ENCODE measurements at regions not wholly inside any gene's neighbourhood (a gene's known extent, or its start where the extent isn't known, plus 50 kb on each side); places are given as distances from the start of the nearest gene placed in this dataset.

DNA sequence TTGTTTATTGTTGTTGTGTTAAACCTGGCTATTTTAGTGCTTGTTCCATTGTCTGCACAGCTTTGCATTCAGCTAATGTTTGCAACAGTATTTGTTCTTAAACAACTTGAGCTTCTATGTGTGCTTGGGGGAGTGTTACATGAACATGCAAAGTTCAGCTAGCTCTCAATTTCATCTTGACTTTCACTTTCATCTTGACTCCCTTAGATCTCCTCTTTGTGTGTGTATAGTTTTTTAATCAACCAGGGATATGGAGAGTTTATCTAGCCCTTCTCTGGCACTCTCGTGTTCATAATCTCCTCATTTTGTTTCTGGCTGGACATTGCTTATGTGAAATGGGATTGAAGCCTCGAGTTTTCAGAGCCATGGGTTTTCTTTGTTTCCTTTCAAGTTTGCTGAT is 212.4 kb upstream of the ZBTB20 start:
- peaks cover 5 to 12% of the 10 kb centered on the region in 2 donors for H3K4me1 ChIP-seq (ENCODE audit: control insufficient read depth in 1 of 2, low read depth in 2 of 2)
- H3K9me3 ChIP-seq: no peaks in the 10 kb centered on the region
- H3K4me3 ChIP-seq: peak overlapping the region; percentile 36
- DNase-seq (ENCODE audit: low spot score): no peak
- ATAC-seq (ENCODE audit: insufficient number of reproducible peaks, low FRiP score, low read depth): no peak
- TF ChIP-seq, protein P1, sequence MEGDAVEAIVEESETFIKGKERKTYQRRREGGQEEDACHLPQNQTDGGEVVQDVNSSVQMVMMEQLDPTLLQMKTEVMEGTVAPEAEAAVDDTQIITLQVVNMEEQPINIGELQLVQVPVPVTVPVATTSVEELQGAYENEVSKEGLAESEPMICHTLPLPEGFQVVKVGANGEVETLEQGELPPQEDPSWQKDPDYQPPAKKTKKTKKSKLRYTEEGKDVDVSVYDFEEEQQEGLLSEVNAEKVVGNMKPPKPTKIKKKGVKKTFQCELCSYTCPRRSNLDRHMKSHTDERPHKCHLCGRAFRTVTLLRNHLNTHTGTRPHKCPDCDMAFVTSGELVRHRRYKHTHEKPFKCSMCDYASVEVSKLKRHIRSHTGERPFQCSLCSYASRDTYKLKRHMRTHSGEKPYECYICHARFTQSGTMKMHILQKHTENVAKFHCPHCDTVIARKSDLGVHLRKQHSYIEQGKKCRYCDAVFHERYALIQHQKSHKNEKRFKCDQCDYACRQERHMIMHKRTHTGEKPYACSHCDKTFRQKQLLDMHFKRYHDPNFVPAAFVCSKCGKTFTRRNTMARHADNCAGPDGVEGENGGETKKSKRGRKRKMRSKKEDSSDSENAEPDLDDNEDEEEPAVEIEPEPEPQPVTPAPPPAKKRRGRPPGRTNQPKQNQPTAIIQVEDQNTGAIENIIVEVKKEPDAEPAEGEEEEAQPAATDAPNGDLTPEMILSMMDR (IDR thresholded peaks at IDR 0.05): no peak
- no peaks in the 10 kb centered on the region for H3K36me3 ChIP-seq
- no peak overlapping the region for H3K27ac ChIP-seq
- H3K27me3 ChIP-seq (replicated peaks; ENCODE audit: insufficient read depth): no peaks in the 10 kb centered on the region

DNA sequence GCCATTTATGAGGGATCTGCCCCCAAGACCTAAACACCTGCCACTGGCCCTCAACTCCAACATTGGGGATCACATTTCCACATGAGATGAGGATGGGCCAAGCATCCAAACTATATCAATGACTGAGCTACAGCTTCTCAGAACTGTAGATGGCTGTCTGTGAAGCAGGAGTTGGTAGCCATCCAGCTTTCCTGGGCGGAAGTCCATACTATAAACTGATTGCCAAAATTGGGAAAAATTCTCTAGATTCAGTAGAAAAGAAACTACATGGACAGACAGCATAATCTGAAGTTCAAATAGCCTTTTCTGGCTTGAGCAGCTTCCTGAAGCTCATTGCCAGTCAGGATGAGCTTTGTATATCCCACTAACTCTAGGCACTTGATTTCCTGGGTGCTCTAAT is 214.7 kb upstream of the ZBTB20 start:
- Histone ChIP-seq H3K27ac (no peak overlapping the region), H3K36me3 (no peaks in the 10 kb centered on the region), H3K4me3 (no peak overlapping the region), H3K27me3 (replicated peaks; ENCODE audit: insufficient read depth) (no peaks in the 10 kb centered on the region), H3K9me3 (no peaks in the 10 kb centered on the region), H3K4me1 (ENCODE audit: control insufficient read depth in 1 of 2, low read depth in 2 of 2) (peaks cover 5 to 12% of the 10 kb centered on the region in 2 donors)
- DNase-seq (ENCODE audit: low spot score) (no peak), ATAC-seq (ENCODE audit: insufficient number of reproducible peaks, low FRiP score, low read depth) (no peak)
- TF ChIP-seq, protein P1 (IDR thresholded peaks at IDR 0.05): no peak

DNA sequence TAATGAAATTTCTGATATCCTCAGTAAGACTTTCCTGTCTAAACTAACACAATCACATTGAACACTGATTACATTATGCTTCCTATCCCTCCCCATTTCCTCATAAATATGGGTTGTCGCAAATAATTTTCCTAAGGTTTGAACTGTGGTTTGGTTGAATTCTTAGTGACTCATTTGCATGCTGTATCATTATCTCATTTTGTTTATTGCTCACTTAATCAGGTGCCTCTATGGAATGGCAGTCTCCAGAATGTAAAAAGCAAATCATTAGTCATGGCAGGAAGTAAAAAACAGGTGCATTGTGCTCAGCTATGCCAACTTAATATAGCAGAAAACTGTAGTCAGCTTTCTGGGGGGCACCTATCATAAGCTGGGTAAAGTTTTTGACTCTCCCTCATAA is 216.0 kb upstream of the ZBTB20 start:
- Histone ChIP-seq H3K27me3 (replicated peaks; ENCODE audit: insufficient read depth) (no peaks in the 10 kb centered on the region), H3K4me3 (no peak overlapping the region), H3K36me3 (no peaks in the 10 kb centered on the region), H3K9me3 (no peaks in the 10 kb centered on the region), H3K4me1 (ENCODE audit: control insufficient read depth in 1 of 2, low read depth in 2 of 2) (peaks cover 5 to 12% of the 10 kb centered on the region in 2 donors), H3K27ac (no peak overlapping the region)
- TF ChIP-seq, protein P1 (IDR thresholded peaks at IDR 0.05): no peak
- no peak for DNase-seq (ENCODE audit: low spot score)
- no peak for ATAC-seq (ENCODE audit: insufficient number of reproducible peaks, low FRiP score, low read depth)

DNA sequence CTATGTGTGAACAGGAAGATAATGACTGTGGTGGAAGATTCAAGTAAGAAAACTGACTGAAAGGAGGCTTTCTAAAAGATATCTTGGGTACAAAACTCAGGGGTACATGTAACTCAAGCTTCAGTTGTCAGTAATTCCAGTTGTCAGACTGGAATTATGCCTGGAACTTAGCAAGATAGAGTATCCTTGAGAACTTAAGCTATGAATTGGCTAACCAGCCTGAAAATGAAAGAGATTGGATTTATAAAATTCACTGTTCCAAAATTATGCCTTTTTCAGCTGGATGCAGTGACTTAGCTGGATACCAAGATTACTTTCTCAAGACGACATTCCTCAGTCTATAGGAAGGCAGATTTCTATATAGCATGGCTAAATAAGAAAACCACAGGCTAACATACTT is 221.9 kb upstream of the ZBTB20 start:
- Histone ChIP-seq H3K27ac (no peak overlapping the region), H3K4me1 (ENCODE audit: control insufficient read depth in 1 of 2, low read depth in 2 of 2) (no peaks in the 10 kb centered on the region), H3K4me3 (no peak overlapping the region), H3K9me3 (no peaks in the 10 kb centered on the region), H3K36me3 (no peaks in the 10 kb centered on the region), H3K27me3 (replicated peaks; ENCODE audit: insufficient read depth) (no peaks in the 10 kb centered on the region)
- no peak for ATAC-seq (ENCODE audit: insufficient number of reproducible peaks, low FRiP score, low read depth)
- no peak for DNase-seq (ENCODE audit: low spot score)
- TF ChIP-seq, protein P1 (IDR thresholded peaks at IDR 0.05): no peak

DNA sequence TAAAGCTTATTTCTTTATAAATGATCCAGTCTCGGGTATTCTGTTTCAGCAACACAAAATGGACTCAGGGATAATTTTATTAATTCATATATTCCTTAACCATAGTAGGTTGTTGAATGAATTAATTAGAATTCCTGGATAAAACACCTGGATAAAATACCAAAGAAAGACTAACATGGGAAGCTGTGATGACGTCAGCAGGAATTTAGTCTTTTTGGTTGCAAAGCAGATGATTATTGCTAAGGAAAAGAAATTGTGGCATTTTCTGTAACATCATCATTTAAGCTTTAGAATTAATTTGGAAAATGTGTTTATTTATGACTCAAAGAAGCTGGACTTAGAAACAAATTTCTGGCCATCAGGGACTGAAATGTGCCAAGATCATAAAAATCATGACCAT is 228.3 kb upstream of the ZBTB20 start:
- H3K4me3 ChIP-seq: no peak overlapping the region
- H3K36me3 ChIP-seq: no peaks in the 10 kb centered on the region
- no peak for ATAC-seq (ENCODE audit: insufficient number of reproducible peaks, low FRiP score, low read depth)
- H3K27me3 ChIP-seq (replicated peaks; ENCODE audit: insufficient read depth): no peaks in the 10 kb centered on the region
- no peak overlapping the region for H3K27ac ChIP-seq
- no peaks in the 10 kb centered on the region for H3K4me1 ChIP-seq (ENCODE audit: control insufficient read depth in 1 of 2, low read depth in 2 of 2)
- TF ChIP-seq, protein P1 (IDR thresholded peaks at IDR 0.05): no peak
- DNase-seq (ENCODE audit: low spot score): no peak
- no peaks in the 10 kb centered on the region for H3K9me3 ChIP-seq

All from thoracic aorta (tissue), 2 donors.